ENCODE measurements at regions not wholly inside any gene's neighbourhood (a gene's known extent, or its start where the extent isn't known, plus 50 kb on each side); places are given as distances from the start of the nearest gene placed in this dataset.

- DNase-seq (ENCODE audit: low read depth in 2 of 2) = no peak
Measured at GRCh38 chr13:26837102-26837501, 76.5 kb upstream of the GPR12 start.

GRCh38 chr13:26836626-26837025 lies 76.0 kb upstream of the GPR12 start:
- no peak for DNase-seq (ENCODE audit: low read depth in 2 of 2)

- no peak for DNase-seq (ENCODE audit: low read depth in 2 of 2)
Measured at GRCh38 chr13:26834646-26835045, 74.1 kb upstream of the GPR12 start.

GRCh38 chr13:26831336-26831908 lies 70.8 kb upstream of the GPR12 start:
- no peak for DNase-seq (ENCODE audit: low read depth in 2 of 2)

- no peak for DNase-seq (ENCODE audit: low read depth in 2 of 2)
Measured at GRCh38 chr13:26829716-26830115, 69.1 kb upstream of the GPR12 start.

GRCh38 chr13:26824581-26824980 lies 64.0 kb upstream of the GPR12 start:
- no peak for DNase-seq (ENCODE audit: low read depth in 2 of 2)

GRCh38 chr13:26822146-26822545 lies 61.6 kb upstream of the GPR12 start:
- DNase-seq (ENCODE audit: low read depth in 2 of 2) = no peak

- no peak for DNase-seq (ENCODE audit: low read depth in 2 of 2)
Measured at GRCh38 chr13:26821672-26822071, 61.1 kb upstream of the GPR12 start.

- DNase-seq (ENCODE audit: low read depth in 2 of 2) = no peak
Measured at GRCh38 chr13:26820871-26821270, 60.3 kb upstream of the GPR12 start.

GRCh38 chr13:26819046-26819445 lies 58.5 kb upstream of the GPR12 start:
- no peak for DNase-seq (ENCODE audit: low read depth in 2 of 2)

GRCh38 chr13:26816881-26817280 lies 56.3 kb upstream of the GPR12 start:
- no peak for DNase-seq (ENCODE audit: low read depth in 2 of 2)

- no peak for DNase-seq (ENCODE audit: low read depth in 2 of 2)
Measured at GRCh38 chr13:26813980-26814348, 53.4 kb upstream of the GPR12 start.

- no peak for DNase-seq (ENCODE audit: low read depth in 2 of 2)
Measured at GRCh38 chr13:26813321-26813979, 52.9 kb upstream of the GPR12 start.

- DNase-seq (ENCODE audit: low read depth in 2 of 2) = no peak
Measured at GRCh38 chr13:26811581-26811980, 51.0 kb upstream of the GPR12 start.

Measured in stimulated activated CD4-positive, alpha-beta T cell treated with anti-CD3 and anti-CD28 coated beads, Interleukin-1b, Interleukin-23, amount 100 ng/mL, for 1 hour (primary cell).